ENCODE measurements at regions not wholly inside any gene's neighbourhood (a gene's known extent, or its start where the extent isn't known, plus 50 kb on each side); places are given as distances from the start of the nearest gene placed in this dataset.
"Not testable (repeated sequence)": the region's sequence is repeated elsewhere in the genome, so short reads cannot be mapped to it uniquely, and the experiment has no call there.

DNA sequence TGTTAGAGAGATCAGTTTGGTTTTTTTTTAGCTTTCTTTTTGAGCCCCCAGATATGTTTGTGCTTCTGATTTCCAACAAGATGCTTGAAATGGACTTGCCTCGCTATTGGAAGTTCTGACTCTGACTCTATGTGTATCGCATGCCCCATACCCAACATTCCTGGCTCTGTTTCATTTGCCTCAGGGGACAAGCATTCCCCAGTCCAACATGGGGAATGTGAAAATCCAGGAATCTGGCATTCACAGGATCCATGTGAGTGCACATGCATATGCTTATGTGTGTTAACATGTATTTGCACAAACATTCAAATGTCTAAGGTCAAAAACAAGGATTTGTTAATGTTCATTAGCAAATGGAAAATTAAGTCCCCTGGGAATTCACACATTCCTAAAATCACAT lies 233.9 kb downstream of the TLR4 start:
- Histone ChIP-seq H3K27ac (ENCODE audit: low read length) (no peak overlapping the region), H2AFZ (ENCODE audit: low read depth, low read length) (no peak overlapping the region), H3K36me3 (ENCODE audit: insufficient read depth, low read length) (no peaks in the 10 kb centered on the region), H3K9me3 (ENCODE audit: low read length) (no peaks in the 10 kb centered on the region), H3K4me3 (ENCODE audit: low read length) (no peak overlapping the region), H3K79me2 (replicated peaks; ENCODE audit: insufficient read depth, low read length) (no peaks in the 10 kb centered on the region), H3F3A (ENCODE audit: insufficient read depth, low read length, poor library complexity, severe bottlenecking) (no peaks in the 10 kb centered on the region), H3K27me3 (ENCODE audit: insufficient read depth, low read depth, low read length) (no peaks in the 10 kb centered on the region), H3K4me2 (ENCODE audit: low read length) (no peak overlapping the region), H3K9me2 (ENCODE audit: insufficient read depth, low read length) (no peaks in the 10 kb centered on the region), H4K20me1 (ENCODE audit: insufficient read depth) (no peaks in the 10 kb centered on the region), H3K9ac (ENCODE audit: low read length) (no peak overlapping the region)
- TF ChIP-seq EP300 (conservative IDR thresholded peaks at IDR 0.05; ENCODE audit: poor library complexity, severe bottlenecking) (no peak), TAF1 (IDR thresholded peaks at IDR 0.05; ENCODE audit: low read depth) (no peak), EZH2 (IDR thresholded peaks at IDR 0.05; ENCODE audit: borderline replicate concordance, insufficient read depth, low read length, poor library complexity, severe bottlenecking) (no peak), MXI1 (conservative IDR thresholded peaks at IDR 0.05; ENCODE audit: poor library complexity, severe bottlenecking) (no peak), RAD21 (conservative IDR thresholded peaks at IDR 0.05) (no peak), POLR2AphosphoS5 (IDR thresholded peaks at IDR 0.05) (no peak), SMC3 (conservative IDR thresholded peaks at IDR 0.05; ENCODE audit: poor library complexity) (no peak)
- TF ChIP-seq, protein P1, sequence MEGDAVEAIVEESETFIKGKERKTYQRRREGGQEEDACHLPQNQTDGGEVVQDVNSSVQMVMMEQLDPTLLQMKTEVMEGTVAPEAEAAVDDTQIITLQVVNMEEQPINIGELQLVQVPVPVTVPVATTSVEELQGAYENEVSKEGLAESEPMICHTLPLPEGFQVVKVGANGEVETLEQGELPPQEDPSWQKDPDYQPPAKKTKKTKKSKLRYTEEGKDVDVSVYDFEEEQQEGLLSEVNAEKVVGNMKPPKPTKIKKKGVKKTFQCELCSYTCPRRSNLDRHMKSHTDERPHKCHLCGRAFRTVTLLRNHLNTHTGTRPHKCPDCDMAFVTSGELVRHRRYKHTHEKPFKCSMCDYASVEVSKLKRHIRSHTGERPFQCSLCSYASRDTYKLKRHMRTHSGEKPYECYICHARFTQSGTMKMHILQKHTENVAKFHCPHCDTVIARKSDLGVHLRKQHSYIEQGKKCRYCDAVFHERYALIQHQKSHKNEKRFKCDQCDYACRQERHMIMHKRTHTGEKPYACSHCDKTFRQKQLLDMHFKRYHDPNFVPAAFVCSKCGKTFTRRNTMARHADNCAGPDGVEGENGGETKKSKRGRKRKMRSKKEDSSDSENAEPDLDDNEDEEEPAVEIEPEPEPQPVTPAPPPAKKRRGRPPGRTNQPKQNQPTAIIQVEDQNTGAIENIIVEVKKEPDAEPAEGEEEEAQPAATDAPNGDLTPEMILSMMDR (IDR thresholded peaks at IDR 0.05; ENCODE audit: poor library complexity, severe bottlenecking) = no peak
- TF ChIP-seq, protein P2, sequence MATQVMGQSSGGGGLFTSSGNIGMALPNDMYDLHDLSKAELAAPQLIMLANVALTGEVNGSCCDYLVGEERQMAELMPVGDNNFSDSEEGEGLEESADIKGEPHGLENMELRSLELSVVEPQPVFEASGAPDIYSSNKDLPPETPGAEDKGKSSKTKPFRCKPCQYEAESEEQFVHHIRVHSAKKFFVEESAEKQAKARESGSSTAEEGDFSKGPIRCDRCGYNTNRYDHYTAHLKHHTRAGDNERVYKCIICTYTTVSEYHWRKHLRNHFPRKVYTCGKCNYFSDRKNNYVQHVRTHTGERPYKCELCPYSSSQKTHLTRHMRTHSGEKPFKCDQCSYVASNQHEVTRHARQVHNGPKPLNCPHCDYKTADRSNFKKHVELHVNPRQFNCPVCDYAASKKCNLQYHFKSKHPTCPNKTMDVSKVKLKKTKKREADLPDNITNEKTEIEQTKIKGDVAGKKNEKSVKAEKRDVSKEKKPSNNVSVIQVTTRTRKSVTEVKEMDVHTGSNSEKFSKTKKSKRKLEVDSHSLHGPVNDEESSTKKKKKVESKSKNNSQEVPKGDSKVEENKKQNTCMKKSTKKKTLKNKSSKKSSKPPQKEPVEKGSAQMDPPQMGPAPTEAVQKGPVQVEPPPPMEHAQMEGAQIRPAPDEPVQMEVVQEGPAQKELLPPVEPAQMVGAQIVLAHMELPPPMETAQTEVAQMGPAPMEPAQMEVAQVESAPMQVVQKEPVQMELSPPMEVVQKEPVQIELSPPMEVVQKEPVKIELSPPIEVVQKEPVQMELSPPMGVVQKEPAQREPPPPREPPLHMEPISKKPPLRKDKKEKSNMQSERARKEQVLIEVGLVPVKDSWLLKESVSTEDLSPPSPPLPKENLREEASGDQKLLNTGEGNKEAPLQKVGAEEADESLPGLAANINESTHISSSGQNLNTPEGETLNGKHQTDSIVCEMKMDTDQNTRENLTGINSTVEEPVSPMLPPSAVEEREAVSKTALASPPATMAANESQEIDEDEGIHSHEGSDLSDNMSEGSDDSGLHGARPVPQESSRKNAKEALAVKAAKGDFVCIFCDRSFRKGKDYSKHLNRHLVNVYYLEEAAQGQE (IDR thresholded peaks at IDR 0.05; ENCODE audit: borderline replicate concordance) = no peak

DNA sequence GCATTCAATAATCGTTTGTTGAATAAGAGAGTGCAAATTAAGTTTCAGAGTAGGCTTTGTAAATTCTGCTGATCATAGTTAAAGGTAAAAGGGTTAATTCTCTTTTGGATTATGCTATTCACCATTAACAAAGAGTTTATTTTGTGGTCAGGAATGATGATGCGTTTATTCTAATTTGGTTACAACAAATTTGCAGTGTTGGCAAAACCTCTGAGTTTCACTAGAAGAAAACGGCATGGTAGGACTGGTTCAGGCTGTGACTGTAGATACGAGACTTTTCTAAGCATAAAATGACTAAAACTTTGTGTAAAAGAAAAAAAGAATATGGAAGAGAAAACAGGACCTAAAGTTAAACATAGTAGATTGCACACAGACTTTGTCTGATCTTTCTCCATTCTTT lies 234.7 kb downstream of the TLR4 start:
- Histone ChIP-seq H3K9ac (ENCODE audit: low read length) (no peak overlapping the region), H3K79me2 (replicated peaks; ENCODE audit: insufficient read depth, low read length) (no peaks in the 10 kb centered on the region), H3K36me3 (ENCODE audit: insufficient read depth, low read length) (no peaks in the 10 kb centered on the region), H2AFZ (ENCODE audit: low read depth, low read length) (no peak overlapping the region), H4K20me1 (ENCODE audit: insufficient read depth) (no peaks in the 10 kb centered on the region), H3K27me3 (ENCODE audit: insufficient read depth, low read depth, low read length) (no peaks in the 10 kb centered on the region), H3K4me2 (ENCODE audit: low read length) (no peak overlapping the region), H3K9me2 (ENCODE audit: insufficient read depth, low read length) (no peaks in the 10 kb centered on the region), H3K4me3 (ENCODE audit: low read length) (no peak overlapping the region), H3K27ac (ENCODE audit: low read length) (no peak overlapping the region), H3K9me3 (ENCODE audit: low read length) (no peaks in the 10 kb centered on the region), H3F3A (ENCODE audit: insufficient read depth, low read length, poor library complexity, severe bottlenecking) (no peaks in the 10 kb centered on the region)
- no peak for TF ChIP-seq EZH2 (IDR thresholded peaks at IDR 0.05; ENCODE audit: borderline replicate concordance, insufficient read depth, low read length, poor library complexity, severe bottlenecking)
- no peak for TF ChIP-seq SMC3 (conservative IDR thresholded peaks at IDR 0.05; ENCODE audit: poor library complexity)
- TF ChIP-seq RAD21 (conservative IDR thresholded peaks at IDR 0.05) = no peak
- TF ChIP-seq EP300 (conservative IDR thresholded peaks at IDR 0.05; ENCODE audit: poor library complexity, severe bottlenecking) = no peak
- TF ChIP-seq POLR2AphosphoS5 (IDR thresholded peaks at IDR 0.05) = no peak
- TF ChIP-seq MXI1 (conservative IDR thresholded peaks at IDR 0.05; ENCODE audit: poor library complexity, severe bottlenecking) = no peak
- TF ChIP-seq TAF1 (IDR thresholded peaks at IDR 0.05; ENCODE audit: low read depth) = no peak
- TF ChIP-seq, protein P1 (IDR thresholded peaks at IDR 0.05; ENCODE audit: poor library complexity, severe bottlenecking) = no peak
- TF ChIP-seq, protein P2 (IDR thresholded peaks at IDR 0.05; ENCODE audit: borderline replicate concordance) = no peak

DNA sequence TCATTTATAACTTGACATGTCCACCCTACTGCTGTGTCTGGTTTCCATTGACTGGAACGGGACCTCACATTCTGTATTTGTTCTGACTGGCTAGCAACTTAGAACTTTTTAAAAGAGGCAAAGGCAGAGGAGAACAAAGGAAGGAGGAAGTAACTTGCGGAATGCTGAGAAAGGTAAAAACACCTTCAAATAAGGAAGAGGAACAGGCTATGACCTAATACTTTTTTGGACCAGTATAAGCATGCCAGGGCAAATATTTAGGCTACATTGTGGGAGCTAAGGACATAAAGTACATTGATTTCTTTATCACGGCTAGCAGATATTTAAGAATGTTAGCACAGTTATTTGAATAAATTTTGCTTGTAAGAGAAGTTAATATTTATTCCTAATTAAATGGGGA lies 240.5 kb downstream of the TLR4 start:
- not testable (repeated sequence) for H3K36me3 ChIP-seq (ENCODE audit: insufficient read depth, low read length); H3K4me2 ChIP-seq (ENCODE audit: low read length); H3K4me3 ChIP-seq (ENCODE audit: low read length); H3K27ac ChIP-seq (ENCODE audit: low read length); H3F3A ChIP-seq (ENCODE audit: insufficient read depth, low read length, poor library complexity, severe bottlenecking); H3K9me2 ChIP-seq (ENCODE audit: insufficient read depth, low read length); H3K9me3 ChIP-seq (ENCODE audit: low read length); H3K27me3 ChIP-seq (ENCODE audit: insufficient read depth, low read depth, low read length); H3K9ac ChIP-seq (ENCODE audit: low read length); H4K20me1 ChIP-seq (ENCODE audit: insufficient read depth); H3K79me2 ChIP-seq (replicated peaks; ENCODE audit: insufficient read depth, low read length); H2AFZ ChIP-seq (ENCODE audit: low read depth, low read length)

All from neural cell (in vitro differentiated cells).